Natural killer cell (primary cell): ENCODE measurements at regions not wholly inside any gene's neighbourhood (a gene's known extent, or its start where the extent isn't known, plus 50 kb on each side); places are given as distances from the start of the nearest gene placed in this dataset.

ENCODE experiments used
- ATAC-seq, 3 donors: fragments of 150-1000 bp in 2 of 3; fragments of 200-7000 bp in 1 of 3; cut with Tn5 transposase; 1 replicate in 1 of 3; 2 replicates in 2 of 3; pipeline ENCODE4 v1.10.0; 2021; ENCODE audit warnings: mild to moderate bottlenecking in 2 of 3, moderate library complexity in 2 of 3
- DNase-seq, 2 donors: peaks; one replicate each; pipeline versions ENCODE4 v3.0.0 to v3.0.0-alpha.2; 2013 to 2021; ENCODE audit warnings: mixed read lengths in 1 of 2
- H3K27ac ChIP-seq: one replicate; pipeline ENCODE4 v1.5.1; 2013; ENCODE audit warnings: mild to moderate bottlenecking, low read length
- H3K27me3 ChIP-seq: one replicate; pipeline ENCODE4 v1.6.1; 2013; ENCODE audit warnings: low read length; ENCODE audit not compliant: control insufficient read depth, insufficient read depth
- H3K36me3 ChIP-seq: one replicate; pipeline ENCODE4 v1.6.1; 2013; ENCODE audit warnings: low read length; ENCODE audit not compliant: control insufficient read depth, insufficient read depth
- H3K4me1 ChIP-seq: one replicate; pipeline ENCODE4 v1.6.1; 2013; ENCODE audit warnings: low read length; ENCODE audit not compliant: control insufficient read depth, insufficient read depth
- H3K4me3 ChIP-seq: one replicate; pipeline ENCODE4 v1.5.1; 2013; ENCODE audit warnings: low read length
- H3K9me3 ChIP-seq: one replicate; pipeline ENCODE4 v1.6.1; 2013; ENCODE audit warnings: low read length; ENCODE audit not compliant: control insufficient read depth, insufficient read depth
- H3K27ac Mint-ChIP-seq, 2 donors: one replicate each; pipeline ENCODE4 v1.8.0; 2022; ENCODE audit warnings: mild to moderate bottlenecking in 2 of 2, mixed read lengths in 2 of 2, moderate library complexity in 1 of 2
- H3K27me3 Mint-ChIP-seq, 2 donors: one replicate each; pipeline ENCODE4 v1.8.0; 2022; ENCODE audit warnings: low read depth in 2 of 2, mixed read lengths in 2 of 2
- H3K36me3 Mint-ChIP-seq: one replicate; pipeline ENCODE4 v1.8.0; 2022; ENCODE audit warnings: mixed read lengths
- H3K4me1 Mint-ChIP-seq, 2 donors: one replicate each; pipeline ENCODE4 v1.8.0; 2022; ENCODE audit warnings: mixed read lengths in 2 of 2
- H3K4me3 Mint-ChIP-seq: one replicate; pipeline ENCODE4 v1.8.0; 2022; ENCODE audit warnings: mild to moderate bottlenecking, moderate library complexity, mixed read lengths
- H3K9me3 Mint-ChIP-seq, 2 donors: one replicate each; pipeline ENCODE4 v1.8.0; 2022; ENCODE audit warnings: mixed read lengths in 2 of 2
- WGBS: methylation state at CpG from one replicate; pipeline ENCODE4 v1.1.7; 2013; ENCODE audit warnings: missing lambda C conversion rate; ENCODE audit not compliant: insufficient coverage; 5-methylcytosine and 5-hydroxymethylcytosine counted together
- intact Hi-C: fragments of 100-400 bp; cut with micrococcal nuclease; formaldehyde crosslinking; loops from one replicate; pipeline ENCODE4 v1.14.2; 2022
- TF ChIP-seq, protein P1 (sequence below): fragments of 200-600 bp; IDR thresholded peaks from one replicate; pipeline ENCODE4 v1.8.0; 2022; ENCODE audit warnings: antibody characterized with exemption

DNA sequence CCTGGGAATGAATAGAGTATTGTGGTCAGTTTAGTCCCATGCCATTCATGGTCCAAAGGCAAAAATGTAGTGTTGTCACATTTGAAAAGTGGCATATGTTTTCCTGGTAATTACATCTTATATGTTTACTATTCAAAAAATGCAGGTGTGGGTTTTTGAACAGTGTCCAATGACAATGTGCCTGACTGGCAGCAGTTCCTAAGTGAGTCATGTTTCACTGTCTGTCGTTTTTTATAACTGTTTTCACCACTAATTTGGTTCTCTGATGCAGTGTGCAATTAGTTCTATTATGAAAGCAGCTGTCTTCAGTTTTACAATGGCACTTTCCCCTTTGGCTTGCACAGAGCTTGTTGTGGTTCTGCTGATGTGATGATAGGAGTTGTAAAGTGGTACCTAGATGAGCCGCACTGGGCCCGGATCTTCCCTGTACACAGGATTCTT is 162.3 kb downstream of the SEM1 start:
- Histone ChIP-seq H3K36me3 (no peaks in the 10 kb centered on the region), H3K4me3 (no peak overlapping the region), H3K9me3 (no peaks in the 10 kb centered on the region), H3K4me1 (no peaks in the 10 kb centered on the region), H3K27me3 (no peaks in the 10 kb centered on the region), H3K27ac (no peak overlapping the region)
- ATAC-seq, result no peak
- 77% methylated on average over 3 of the region's 3 CpGs for WGBS
- Mint-ChIP-seq H3K27me3 (peaks cover 0 to 8% of the 10 kb centered on the region in 2 donors), H3K4me3 (no peak overlapping the region), H3K36me3 (no peaks in the 10 kb centered on the region), H3K9me3 (no peaks in the 10 kb centered on the region), H3K27ac (no peak overlapping the region), H3K4me1 (no peaks in the 10 kb centered on the region)
- no peak for DNase-seq
- intact Hi-C loops, result no loop called here
- TF ChIP-seq, protein P1, sequence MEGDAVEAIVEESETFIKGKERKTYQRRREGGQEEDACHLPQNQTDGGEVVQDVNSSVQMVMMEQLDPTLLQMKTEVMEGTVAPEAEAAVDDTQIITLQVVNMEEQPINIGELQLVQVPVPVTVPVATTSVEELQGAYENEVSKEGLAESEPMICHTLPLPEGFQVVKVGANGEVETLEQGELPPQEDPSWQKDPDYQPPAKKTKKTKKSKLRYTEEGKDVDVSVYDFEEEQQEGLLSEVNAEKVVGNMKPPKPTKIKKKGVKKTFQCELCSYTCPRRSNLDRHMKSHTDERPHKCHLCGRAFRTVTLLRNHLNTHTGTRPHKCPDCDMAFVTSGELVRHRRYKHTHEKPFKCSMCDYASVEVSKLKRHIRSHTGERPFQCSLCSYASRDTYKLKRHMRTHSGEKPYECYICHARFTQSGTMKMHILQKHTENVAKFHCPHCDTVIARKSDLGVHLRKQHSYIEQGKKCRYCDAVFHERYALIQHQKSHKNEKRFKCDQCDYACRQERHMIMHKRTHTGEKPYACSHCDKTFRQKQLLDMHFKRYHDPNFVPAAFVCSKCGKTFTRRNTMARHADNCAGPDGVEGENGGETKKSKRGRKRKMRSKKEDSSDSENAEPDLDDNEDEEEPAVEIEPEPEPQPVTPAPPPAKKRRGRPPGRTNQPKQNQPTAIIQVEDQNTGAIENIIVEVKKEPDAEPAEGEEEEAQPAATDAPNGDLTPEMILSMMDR, result no peak

DNA sequence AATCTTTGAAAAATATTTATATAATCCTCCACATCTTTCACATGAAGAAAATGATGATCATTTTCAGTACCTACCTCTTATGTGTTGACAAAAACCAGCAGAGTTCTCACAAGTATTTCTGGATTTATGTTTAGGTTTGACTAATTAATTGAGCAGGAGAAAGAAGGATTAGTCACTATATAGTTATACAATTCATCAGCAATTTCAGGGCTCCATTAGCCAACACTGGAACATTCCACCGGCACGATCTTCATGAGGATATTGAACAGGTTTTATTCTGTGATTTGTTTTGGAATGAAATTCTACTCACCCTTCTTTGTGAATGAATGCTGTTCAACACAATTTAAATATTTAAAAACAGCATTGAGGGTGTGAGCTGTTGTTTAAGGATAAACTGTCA is 163.2 kb downstream of the SEM1 start:
- H3K4me1 ChIP-seq, result no peaks in the 10 kb centered on the region
- TF ChIP-seq, protein P1, result no peak

DNA sequence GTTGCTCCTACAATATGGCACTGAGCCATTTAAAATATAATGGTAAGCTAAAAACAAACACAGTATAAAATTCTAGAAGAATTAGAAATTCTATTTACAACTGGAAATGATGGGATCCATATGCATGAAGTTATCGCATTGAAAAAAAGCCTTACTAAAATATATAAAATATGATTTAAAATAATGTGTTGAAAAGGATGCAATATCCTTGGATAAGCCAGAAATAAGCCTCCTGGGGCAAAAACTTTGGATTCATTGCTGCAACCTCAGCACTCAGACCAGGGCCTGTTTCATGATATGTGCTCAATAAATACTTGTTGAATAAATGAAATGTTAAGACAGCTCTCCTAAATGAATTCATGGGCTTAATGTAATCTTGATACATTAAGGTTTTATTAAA is 170.2 kb downstream of the SEM1 start:
- ATAC-seq (no peak), DNase-seq (no peak)
- Histone ChIP-seq H3K9me3 (no peaks in the 10 kb centered on the region), H3K4me1 (no peaks in the 10 kb centered on the region), H3K27ac (no peak overlapping the region), H3K36me3 (no peaks in the 10 kb centered on the region), H3K27me3 (no peaks in the 10 kb centered on the region), H3K4me3 (no peak overlapping the region)
- no peak overlapping the region for H3K27ac Mint-ChIP-seq
- no peaks in the 10 kb centered on the region for H3K4me1 Mint-ChIP-seq
- no CpG with 5 or more reads among the region's 1 CpG for WGBS
- TF ChIP-seq, protein P1, result no peak
- no peaks in the 10 kb centered on the region for H3K36me3 Mint-ChIP-seq
- H3K27me3 Mint-ChIP-seq, result peaks cover under 1 to 2% of the 10 kb centered on the region in 2 donors
- no peaks in the 10 kb centered on the region for H3K9me3 Mint-ChIP-seq
- H3K4me3 Mint-ChIP-seq, result no peak overlapping the region
- intact Hi-C loops, result no loop called here

More for the DNA sequence above, 163.2 kb downstream of the SEM1 start:
- Mint-ChIP-seq H3K27me3 (peaks cover 0 to 8% of the 10 kb centered on the region in 2 donors), H3K36me3 (no peaks in the 10 kb centered on the region), H3K27ac (no peak overlapping the region), H3K4me3 (no peak overlapping the region), H3K4me1 (no peaks in the 10 kb centered on the region), H3K9me3 (no peaks in the 10 kb centered on the region)
- intact Hi-C loops, result no loop called here
- Histone ChIP-seq H3K27me3 (no peaks in the 10 kb centered on the region), H3K9me3 (no peaks in the 10 kb centered on the region), H3K36me3 (no peaks in the 10 kb centered on the region), H3K27ac (no peak overlapping the region), H3K4me3 (no peak overlapping the region)
- no peak for DNase-seq
- no peak for ATAC-seq
- no CpG with 5 or more reads among the region's 2 CpGs for WGBS

DNA sequence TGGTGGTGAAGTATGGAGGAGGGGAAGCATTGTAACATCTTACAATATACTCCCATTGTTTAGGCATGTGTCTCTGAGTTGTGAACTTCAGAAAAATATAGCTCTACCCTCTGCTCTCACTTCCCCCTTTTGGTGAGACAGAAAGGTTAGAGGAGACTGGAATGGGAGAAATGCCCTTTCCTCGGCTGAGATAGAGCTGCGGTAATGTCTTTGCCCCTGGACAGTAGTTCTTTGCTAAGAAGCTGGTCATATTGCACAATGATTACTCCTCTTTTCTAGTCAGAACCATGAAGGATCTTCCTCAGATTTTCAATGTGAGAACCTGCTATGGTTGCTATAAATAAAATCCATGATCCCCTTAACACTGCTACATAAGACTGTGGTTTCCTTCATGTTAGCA is 171.0 kb downstream of the SEM1 start:
- intact Hi-C loops, result no loop called here
- TF ChIP-seq, protein P1, result no peak
- H3K27ac Mint-ChIP-seq, result no peak overlapping the region
- H3K4me1 Mint-ChIP-seq, result no peaks in the 10 kb centered on the region
- DNase-seq (no peak), ATAC-seq (no peak)
- Histone ChIP-seq H3K27ac (no peak overlapping the region), H3K27me3 (no peaks in the 10 kb centered on the region), H3K36me3 (no peaks in the 10 kb centered on the region), H3K9me3 (no peaks in the 10 kb centered on the region), H3K4me3 (no peak overlapping the region), H3K4me1 (no peaks in the 10 kb centered on the region)
- H3K9me3 Mint-ChIP-seq, result no peaks in the 10 kb centered on the region
- WGBS, result 21% methylated on average over 2 of the region's 2 CpGs
- H3K36me3 Mint-ChIP-seq, result no peaks in the 10 kb centered on the region
- peaks cover 2 to 4% of the 10 kb centered on the region in 2 donors for H3K27me3 Mint-ChIP-seq
- no peak overlapping the region for H3K4me3 Mint-ChIP-seq
